IPS-20b (cell line): ENCODE measurements at regions not wholly inside any gene's neighbourhood (a gene's known extent, or its start where the extent isn't known, plus 50 kb on each side); places are given as distances from the start of the nearest gene placed in this dataset.
A peak's percentile ranks its signal among the peaks of the same experiment; 100 is the strongest.

Experiments
- H3K27ac ChIP-seq: one replicate; pipeline ENCODE4 v1.5.1; 2013; ENCODE audit warnings: low read length
- H3K27me3 ChIP-seq: 2 replicates; pipeline ENCODE4 v1.6.1; 2013; ENCODE audit warnings: mild to moderate bottlenecking, low read length, inconsistent platforms; ENCODE audit not compliant: insufficient read depth
- H3K36me3 ChIP-seq: 2 replicates; pipeline ENCODE4 v1.6.1; 2013; ENCODE audit warnings: low read depth, mild to moderate bottlenecking, inconsistent platforms, low read length, moderate library complexity; ENCODE audit not compliant: insufficient read depth
- H3K4me1 ChIP-seq: 2 replicates; pipeline ENCODE4 v1.6.1; 2013; ENCODE audit warnings: mild to moderate bottlenecking, control low read depth, inconsistent platforms, low read length, moderate library complexity; ENCODE audit not compliant: insufficient read depth
- H3K4me3 ChIP-seq: 2 replicates; pipeline ENCODE4 v1.5.1; 2013; ENCODE audit warnings: mild to moderate bottlenecking, low read length, inconsistent platforms
- H3K9ac ChIP-seq: 2 replicates; pipeline ENCODE4 v1.6.1; 2013; ENCODE audit warnings: low read depth, mild to moderate bottlenecking, inconsistent platforms, low read length, moderate library complexity
- H3K9me3 ChIP-seq: 2 replicates; pipeline ENCODE4 v1.6.1; 2013; ENCODE audit warnings: mild to moderate bottlenecking, low read depth, low read length, inconsistent platforms; ENCODE audit not compliant: insufficient read depth

GRCh38 chr4:123547216-123548165 is 150.9 kb downstream of the SPRY1 start:
- Histone ChIP-seq H3K9me3 (no peaks in the 10 kb centered on the region), H3K36me3 (no peaks in the 10 kb centered on the region), H3K27ac (peak overlapping the region; percentile 86), H3K4me3 (peak overlapping the region; percentile 45; the same call in 1 of the 2 replicates), H3K27me3 (no peaks in the 10 kb centered on the region), H3K4me1 (peaks cover 27% of the 10 kb centered on the region), H3K9ac (peak overlapping the region; percentile 64; the same call in 1 of the 2 replicates)

GRCh38 chr4:123553279-123553678 is 156.7 kb downstream of the SPRY1 start:
- H3K36me3 ChIP-seq = no peaks in the 10 kb centered on the region
- H3K4me1 ChIP-seq = peaks cover 9% of the 10 kb centered on the region
- H3K27ac ChIP-seq = no peak overlapping the region
- no peaks in the 10 kb centered on the region for H3K27me3 ChIP-seq
- H3K4me3 ChIP-seq = no peak overlapping the region
- no peak overlapping the region for H3K9ac ChIP-seq
- H3K9me3 ChIP-seq = no peaks in the 10 kb centered on the region

GRCh38 chr4:123553733-123554637 is 157.4 kb downstream of the SPRY1 start:
- H3K4me1 ChIP-seq = peaks cover 9% of the 10 kb centered on the region
- no peak overlapping the region for H3K4me3 ChIP-seq
- no peaks in the 10 kb centered on the region for H3K27me3 ChIP-seq
- no peak overlapping the region for H3K27ac ChIP-seq
- no peaks in the 10 kb centered on the region for H3K36me3 ChIP-seq
- H3K9me3 ChIP-seq = no peaks in the 10 kb centered on the region
- H3K9ac ChIP-seq = no peak overlapping the region

- Histone ChIP-seq H3K4me3 (no peak overlapping the region), H3K9me3 (no peaks in the 10 kb centered on the region), H3K27ac (no peak overlapping the region), H3K9ac (no peak overlapping the region), H3K27me3 (no peaks in the 10 kb centered on the region), H3K4me1 (peaks cover 9% of the 10 kb centered on the region), H3K36me3 (no peaks in the 10 kb centered on the region)
Observed at GRCh38 chr4:123554801-123555232, 158.2 kb downstream of the SPRY1 start.

GRCh38 chr4:123555233-123555806 is 158.7 kb downstream of the SPRY1 start:
- no peak overlapping the region for H3K27ac ChIP-seq
- no peaks in the 10 kb centered on the region for H3K9me3 ChIP-seq
- no peaks in the 10 kb centered on the region for H3K27me3 ChIP-seq
- H3K4me3 ChIP-seq = no peak overlapping the region
- no peak overlapping the region for H3K9ac ChIP-seq
- peaks cover 12% of the 10 kb centered on the region for H3K4me1 ChIP-seq
- no peaks in the 10 kb centered on the region for H3K36me3 ChIP-seq

- Histone ChIP-seq H3K27me3 (no peaks in the 10 kb centered on the region), H3K9ac (no peak overlapping the region), H3K4me1 (peaks cover 12% of the 10 kb centered on the region), H3K36me3 (no peaks in the 10 kb centered on the region), H3K9me3 (no peaks in the 10 kb centered on the region), H3K27ac (no peak overlapping the region), H3K4me3 (no peak overlapping the region)
Observed at GRCh38 chr4:123555807-123556273, 159.2 kb downstream of the SPRY1 start.

GRCh38 chr4:123556526-123556925 is 159.9 kb downstream of the SPRY1 start:
- no peak overlapping the region for H3K4me3 ChIP-seq
- H3K36me3 ChIP-seq = no peaks in the 10 kb centered on the region
- no peak overlapping the region for H3K27ac ChIP-seq
- no peak overlapping the region for H3K9ac ChIP-seq
- H3K27me3 ChIP-seq = no peaks in the 10 kb centered on the region
- H3K4me1 ChIP-seq = peaks cover 12% of the 10 kb centered on the region
- H3K9me3 ChIP-seq = no peaks in the 10 kb centered on the region

- Histone ChIP-seq H3K9ac (no peak overlapping the region), H3K9me3 (no peaks in the 10 kb centered on the region), H3K27me3 (no peaks in the 10 kb centered on the region), H3K27ac (no peak overlapping the region), H3K4me1 (peaks cover 12% of the 10 kb centered on the region), H3K4me3 (no peak overlapping the region), H3K36me3 (no peaks in the 10 kb centered on the region)
Observed at GRCh38 chr4:123557857-123558536, 161.4 kb downstream of the SPRY1 start.

GRCh38 chr4:123558865-123559264 is 162.3 kb downstream of the SPRY1 start:
- no peak overlapping the region for H3K4me3 ChIP-seq
- peaks cover 12% of the 10 kb centered on the region for H3K4me1 ChIP-seq
- no peaks in the 10 kb centered on the region for H3K9me3 ChIP-seq
- H3K27me3 ChIP-seq = no peaks in the 10 kb centered on the region
- H3K36me3 ChIP-seq = no peaks in the 10 kb centered on the region
- H3K9ac ChIP-seq = no peak overlapping the region
- H3K27ac ChIP-seq = no peak overlapping the region

GRCh38 chr4:123559955-123560871 is 163.6 kb downstream of the SPRY1 start:
- no peaks in the 10 kb centered on the region for H3K9me3 ChIP-seq
- H3K4me3 ChIP-seq = no peak overlapping the region
- no peak overlapping the region for H3K27ac ChIP-seq
- H3K36me3 ChIP-seq = no peaks in the 10 kb centered on the region
- H3K9ac ChIP-seq = no peak overlapping the region; the same call in 1 of the 2 replicates
- peaks cover 4% of the 10 kb centered on the region for H3K4me1 ChIP-seq
- H3K27me3 ChIP-seq = no peaks in the 10 kb centered on the region
